22Rv1 (cell line): ENCODE measurements at regions not wholly inside any gene's neighbourhood (a gene's known extent, or its start where the extent isn't known, plus 50 kb on each side); places are given as distances from the start of the nearest gene placed in this dataset.

Experiments
- CTCF ChIP-seq: fragments of 450-650 bp; IDR thresholded peaks from 2 replicates; pipeline ENCODE4 v1.5.1; 2017; ENCODE audit warnings: mild to moderate bottlenecking
- ZFX ChIP-seq: fragments of 450-650 bp; IDR thresholded peaks from 2 replicates; pipeline ENCODE4 v1.6.1; 2017; ENCODE audit warnings: antibody characterized with exemption, borderline replicate concordance

DNA sequence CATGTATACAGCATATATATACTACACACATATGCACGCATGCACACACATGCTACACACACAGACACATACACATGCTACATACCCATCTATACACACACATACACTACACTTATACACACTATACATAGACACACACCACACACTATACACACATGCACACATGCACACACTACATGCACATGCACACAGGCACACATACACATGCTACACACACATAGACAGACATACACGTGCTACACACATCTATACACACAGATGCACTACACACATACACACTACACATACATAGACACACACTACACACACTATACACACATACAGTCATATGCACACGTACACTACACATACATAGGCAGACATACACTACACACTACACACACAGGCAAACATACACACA lies 51.2 kb upstream of the PRR20G start:
- TF ChIP-seq CTCF = no peak
- TF ChIP-seq ZFX = no peak
